HG03469 (cell line): ENCODE measurements at regions not wholly inside any gene's neighbourhood (a gene's known extent, or its start where the extent isn't known, plus 50 kb on each side); places are given as distances from the start of the nearest gene placed in this dataset.

Experiments used
- ATAC-seq: cut with Tn5 transposase; IDR thresholded peaks from one replicate; pipeline ENCODE4 v1.9.1; 2021; ENCODE audit warnings: mild to moderate bottlenecking, moderate library complexity, moderate number of reproducible peaks; ENCODE audit not compliant: unreplicated experiment

GRCh38 chr9:119556129-119556875 is 187.1 kb upstream of the BRINP1 start:
- ATAC-seq, result peak; percentile 96

DNA sequence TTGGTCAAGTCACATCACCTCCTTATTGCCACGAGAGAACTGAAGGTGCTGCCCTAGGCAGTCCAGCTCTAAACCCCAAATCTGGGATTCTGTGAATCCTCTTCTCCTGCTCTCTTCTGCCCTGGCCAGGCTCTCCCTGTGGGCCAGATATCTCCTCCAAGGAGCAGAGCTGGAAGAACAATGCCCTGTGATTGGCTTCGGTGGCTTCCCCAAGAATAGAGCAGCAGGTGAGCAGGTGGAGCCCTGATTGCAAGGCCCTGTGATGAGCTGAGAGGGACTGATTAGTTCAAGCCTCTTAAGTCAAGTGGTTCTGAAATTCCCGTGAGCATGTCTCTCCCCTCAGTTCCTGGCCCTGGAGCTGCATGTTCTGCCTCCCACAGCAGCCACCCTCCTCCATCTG is 175.3 kb upstream of the BRINP1 start:
- no peak for ATAC-seq

GRCh38 chr9:119537138-119537537 is 167.9 kb upstream of the BRINP1 start:
- ATAC-seq, result no peak

DNA sequence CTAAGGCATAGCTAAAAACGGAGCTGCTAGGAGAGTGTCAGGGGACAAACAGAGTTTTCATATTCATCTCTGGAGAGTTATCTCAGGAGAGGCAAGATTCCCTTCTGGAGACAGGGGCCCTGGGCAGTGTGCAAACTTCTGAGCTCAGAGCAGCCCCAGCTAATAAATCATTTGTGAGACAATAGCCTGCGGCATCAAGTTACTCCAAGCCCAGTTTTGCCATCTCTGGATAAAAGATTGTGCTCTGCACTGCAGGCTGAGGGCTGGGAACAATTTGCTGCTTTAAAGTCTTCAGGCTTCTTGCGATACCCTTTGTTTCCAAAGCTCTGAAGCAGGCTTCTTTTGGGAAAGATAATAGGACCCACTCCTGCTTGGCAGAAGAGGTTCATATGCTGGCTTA is 164.3 kb upstream of the BRINP1 start:
- ATAC-seq, result no peak

- no peak for ATAC-seq
Measured at GRCh38 chr9:119526698-119527097, 157.5 kb upstream of the BRINP1 start.

DNA sequence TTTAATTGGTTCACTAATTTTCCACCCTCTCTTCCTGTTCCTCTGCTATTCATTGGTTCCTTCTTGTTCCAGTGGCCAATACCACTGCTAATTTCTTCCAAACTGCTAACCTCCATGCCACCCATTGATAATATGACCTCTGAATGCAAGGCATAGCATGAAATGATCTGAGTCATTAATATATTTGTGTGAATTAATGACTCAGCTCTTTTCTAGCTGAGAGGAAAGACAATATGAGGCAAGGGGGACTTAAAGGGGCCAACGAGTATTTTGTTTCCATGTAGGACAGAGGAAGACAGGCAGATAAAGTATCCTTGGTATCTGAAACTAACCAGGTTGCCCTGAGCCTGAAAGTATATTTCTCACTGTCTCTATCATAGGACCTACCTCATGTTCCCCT is 154.3 kb upstream of the BRINP1 start:
- no peak for ATAC-seq

DNA sequence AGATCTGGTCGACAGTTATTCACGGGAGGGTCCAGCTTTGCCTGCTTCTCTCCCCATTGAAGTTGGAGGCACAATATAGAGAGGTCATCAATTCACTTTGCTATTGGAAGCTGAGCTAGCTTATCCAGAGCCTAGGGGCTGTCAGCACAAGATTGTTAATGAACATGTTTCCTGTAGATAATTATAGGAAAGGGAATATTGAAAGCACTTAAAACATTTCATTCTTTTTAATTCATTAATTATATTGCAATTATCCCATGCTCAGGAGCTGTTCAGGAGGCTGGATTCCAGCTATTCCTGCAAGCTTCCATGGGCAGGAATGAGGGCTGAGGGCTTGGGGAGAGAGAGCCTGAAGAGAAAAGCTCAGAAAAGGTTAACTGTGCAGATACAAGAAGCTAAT is 153.1 kb upstream of the BRINP1 start:
- ATAC-seq, result no peak

DNA sequence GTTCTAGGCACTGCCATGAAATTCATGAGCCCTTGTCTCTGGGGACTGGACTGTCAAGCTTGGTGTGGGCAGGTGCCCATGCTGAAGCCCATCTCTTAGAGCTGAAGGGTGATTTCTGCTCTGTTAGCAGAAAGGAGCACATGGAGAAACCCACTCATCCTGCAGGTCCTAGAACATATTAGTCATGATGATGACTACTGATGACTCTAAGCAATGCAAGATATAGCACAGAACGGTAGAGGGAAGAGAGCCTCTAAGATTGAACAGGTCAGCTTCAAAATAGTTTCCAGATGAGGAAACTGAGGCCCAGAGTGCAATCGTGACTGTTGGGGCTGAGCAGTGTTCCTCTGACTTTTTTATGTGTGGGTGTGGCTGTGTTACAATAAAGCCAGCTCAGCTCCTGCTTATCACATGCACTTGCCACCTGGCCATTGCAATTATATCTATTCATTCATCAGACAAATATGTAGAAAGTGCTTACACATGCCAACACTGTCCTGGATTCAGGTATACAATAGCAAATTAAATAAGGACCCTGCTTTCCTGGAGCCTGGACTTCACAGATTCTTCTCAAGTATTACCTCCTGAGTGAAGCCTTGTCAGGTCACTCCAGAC is 140.2 kb upstream of the BRINP1 start:
- no peak for ATAC-seq

- ATAC-seq, result no peak
Measured at GRCh38 chr9:119501374-119501773, 132.1 kb upstream of the BRINP1 start.

- ATAC-seq, result no peak
Measured at GRCh38 chr9:119500072-119500771, 131.0 kb upstream of the BRINP1 start.

DNA sequence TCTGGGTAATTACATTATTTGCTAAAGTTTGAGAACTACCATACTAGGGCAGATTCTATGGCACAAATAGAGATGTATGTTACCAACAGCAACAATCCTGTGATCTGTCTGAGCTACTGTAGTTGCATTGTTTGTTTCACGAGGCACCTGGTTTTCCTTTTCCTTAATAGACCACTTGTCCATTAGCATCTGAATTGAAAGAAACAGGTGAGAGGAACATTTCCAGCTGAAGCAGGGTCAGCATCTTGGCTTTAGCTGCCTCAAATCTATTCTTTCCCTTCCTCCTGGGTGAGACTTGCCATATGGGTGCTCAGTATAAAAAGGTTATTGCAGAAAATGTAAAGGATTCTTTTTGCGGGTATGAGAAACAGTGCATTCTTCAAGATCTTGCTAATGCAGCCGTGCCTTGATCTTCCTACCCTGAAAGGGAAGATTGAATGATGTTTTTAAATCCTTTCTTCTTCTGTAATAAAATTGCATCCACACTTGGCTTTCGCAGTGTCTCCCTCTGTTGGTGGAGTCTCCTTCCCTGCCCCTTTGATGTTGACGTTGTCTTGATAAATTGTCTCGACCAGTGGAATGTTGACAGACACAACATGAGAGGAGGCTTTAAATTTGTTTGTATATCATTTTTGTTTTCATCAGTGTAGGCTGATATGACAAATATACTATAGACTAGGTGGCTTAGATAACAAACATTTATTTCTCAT is 118.0 kb upstream of the BRINP1 start:
- no peak for ATAC-seq

DNA sequence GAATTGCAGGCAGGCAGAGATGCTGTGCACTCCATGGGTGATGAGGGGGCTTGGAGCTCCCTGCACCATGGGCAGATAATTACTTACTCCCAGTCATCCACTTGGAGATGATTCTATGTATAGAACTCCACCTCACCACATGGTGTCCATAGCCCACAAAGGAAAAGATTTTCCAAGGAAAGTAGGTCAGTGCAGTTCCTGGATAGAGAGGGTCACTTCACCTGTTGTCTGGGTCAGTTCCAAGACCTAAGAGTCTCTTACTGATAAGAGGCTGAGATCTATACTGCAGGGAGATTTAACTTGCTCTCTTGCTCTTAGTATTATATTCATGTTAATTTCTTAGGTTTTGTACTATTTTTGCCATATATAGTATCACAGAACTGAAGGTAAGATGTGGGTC is 113.9 kb upstream of the BRINP1 start:
- ATAC-seq, result no peak

GRCh38 chr9:119477197-119477596 is 108.0 kb upstream of the BRINP1 start:
- ATAC-seq, result no peak

DNA sequence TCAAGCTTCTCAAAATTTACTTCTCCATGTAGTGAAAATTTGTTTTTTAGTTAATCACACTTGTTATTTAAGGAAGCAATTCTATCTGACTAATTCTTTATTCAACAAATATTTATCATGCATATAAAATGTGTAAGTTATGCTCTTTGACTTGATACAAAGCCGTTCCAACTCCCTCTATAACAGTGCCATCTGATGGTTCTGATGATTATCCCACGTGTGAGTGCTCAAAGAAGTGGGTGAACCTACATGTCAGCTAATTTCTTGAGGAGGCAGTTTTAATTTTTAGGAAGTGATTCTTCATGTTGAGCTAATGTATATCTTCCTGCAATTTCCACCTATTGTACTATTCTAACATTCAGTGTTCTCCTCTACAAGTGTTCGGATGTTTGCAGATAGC is 88.8 kb upstream of the BRINP1 start:
- no peak for ATAC-seq

- ATAC-seq, result no peak
Measured at GRCh38 chr9:119453980-119454379, 84.7 kb upstream of the BRINP1 start.

GRCh38 chr9:119453490-119453911 is 84.3 kb upstream of the BRINP1 start:
- ATAC-seq, result no peak

DNA sequence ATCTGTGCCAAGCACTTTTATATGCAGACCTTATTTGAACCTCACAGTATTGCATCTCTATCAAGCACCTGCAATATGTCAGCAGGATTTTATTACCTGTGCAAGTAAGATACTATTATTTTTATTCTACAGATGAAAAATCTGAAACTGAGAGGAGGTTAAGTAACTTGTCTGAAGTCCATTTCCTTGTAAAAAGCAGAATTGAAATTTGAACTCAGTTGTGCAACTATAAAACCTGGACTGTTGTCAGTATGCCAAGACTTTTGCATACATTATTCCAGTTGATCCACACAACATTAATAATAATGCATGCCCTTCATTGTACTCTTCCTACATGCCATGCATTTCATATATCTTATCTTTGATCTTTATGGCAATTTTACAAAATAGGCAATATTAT is 82.2 kb upstream of the BRINP1 start:
- ATAC-seq, result no peak

- ATAC-seq, result no peak
Measured at GRCh38 chr9:119443179-119443578, 73.9 kb upstream of the BRINP1 start.

GRCh38 chr9:119441832-119442231 is 72.6 kb upstream of the BRINP1 start:
- no peak for ATAC-seq

DNA sequence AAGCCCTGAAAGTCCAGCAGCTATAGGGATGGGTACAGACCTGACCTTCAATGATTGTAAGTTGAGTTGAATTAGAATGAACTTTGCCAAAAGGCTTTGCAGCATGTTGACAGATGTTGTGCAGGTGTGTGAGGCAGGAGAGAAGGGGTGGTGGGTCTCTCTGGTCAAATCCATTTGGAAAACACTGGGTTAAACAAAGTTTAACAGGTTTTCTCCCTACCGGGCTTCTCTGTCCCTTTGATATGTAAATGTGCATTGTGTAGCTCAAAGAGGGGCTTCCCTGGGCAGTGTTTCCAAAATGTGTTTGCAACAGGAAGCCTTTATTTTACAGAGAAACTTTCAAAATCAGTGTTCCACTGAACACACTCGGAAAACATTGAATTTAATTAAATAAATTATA is 72.1 kb upstream of the BRINP1 start:
- no peak for ATAC-seq

- ATAC-seq, result no peak
Measured at GRCh38 chr9:119436261-119436660, 67.0 kb upstream of the BRINP1 start.
